Esophagus squamous epithelium (tissue), 4 donors: ENCODE measurements at regions not wholly inside any gene's neighbourhood (a gene's known extent, or its start where the extent isn't known, plus 50 kb on each side); places are given as distances from the start of the nearest gene placed in this dataset.

Experiments used
- POLR2A ChIP-seq, 4 donors: fragments of 450-650 bp; IDR thresholded peaks; one replicate each; pipeline ENCODE4 v1.6.1; 2017; ENCODE audit warnings: antibody characterized with exemption in 4 of 4, mild to moderate bottlenecking in 4 of 4, moderate library complexity in 3 of 4
- TF ChIP-seq, protein P1 (sequence below), 6 experiments: fragments of 450-650 bp in 4 of 6; fragments of 200-600 bp in 2 of 6; sonication (generic) in 2 of 6; IDR thresholded peaks; one replicate each; pipeline ENCODE4 v1.5.1; 2016 to 2019; ENCODE audit warnings: antibody characterized with exemption in 6 of 6, mild to moderate bottlenecking in 4 of 6, moderate library complexity in 4 of 6

DNA sequence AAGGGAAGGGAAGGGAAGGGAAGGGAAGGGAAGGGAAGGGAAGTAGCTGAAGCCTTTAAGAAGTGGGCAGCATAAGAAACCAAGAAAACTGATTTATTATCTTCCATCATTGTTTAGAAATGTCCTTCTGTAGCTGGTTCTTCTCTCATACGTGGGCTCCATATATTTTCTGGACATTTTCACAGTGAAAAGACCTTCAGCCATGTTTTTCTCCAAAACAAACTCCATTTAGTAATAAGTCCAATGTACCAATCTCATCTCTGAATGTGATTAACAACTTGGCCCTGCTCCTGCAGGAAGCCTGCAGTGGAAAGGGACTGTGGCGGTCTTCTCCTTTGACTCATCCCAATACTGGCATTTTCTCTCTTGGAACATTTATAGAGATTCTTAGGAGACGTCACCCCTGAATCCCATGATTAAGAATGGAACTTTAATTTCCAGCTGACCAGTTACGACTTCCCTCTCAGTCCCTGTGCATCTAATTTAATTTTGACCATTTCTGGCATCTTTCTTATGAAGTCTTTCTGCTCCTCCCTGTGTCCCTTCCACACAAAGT is 96.6 kb upstream of the GUCY1A1 start:
- TF ChIP-seq, protein P1, sequence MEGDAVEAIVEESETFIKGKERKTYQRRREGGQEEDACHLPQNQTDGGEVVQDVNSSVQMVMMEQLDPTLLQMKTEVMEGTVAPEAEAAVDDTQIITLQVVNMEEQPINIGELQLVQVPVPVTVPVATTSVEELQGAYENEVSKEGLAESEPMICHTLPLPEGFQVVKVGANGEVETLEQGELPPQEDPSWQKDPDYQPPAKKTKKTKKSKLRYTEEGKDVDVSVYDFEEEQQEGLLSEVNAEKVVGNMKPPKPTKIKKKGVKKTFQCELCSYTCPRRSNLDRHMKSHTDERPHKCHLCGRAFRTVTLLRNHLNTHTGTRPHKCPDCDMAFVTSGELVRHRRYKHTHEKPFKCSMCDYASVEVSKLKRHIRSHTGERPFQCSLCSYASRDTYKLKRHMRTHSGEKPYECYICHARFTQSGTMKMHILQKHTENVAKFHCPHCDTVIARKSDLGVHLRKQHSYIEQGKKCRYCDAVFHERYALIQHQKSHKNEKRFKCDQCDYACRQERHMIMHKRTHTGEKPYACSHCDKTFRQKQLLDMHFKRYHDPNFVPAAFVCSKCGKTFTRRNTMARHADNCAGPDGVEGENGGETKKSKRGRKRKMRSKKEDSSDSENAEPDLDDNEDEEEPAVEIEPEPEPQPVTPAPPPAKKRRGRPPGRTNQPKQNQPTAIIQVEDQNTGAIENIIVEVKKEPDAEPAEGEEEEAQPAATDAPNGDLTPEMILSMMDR (IDR thresholded peaks at IDR 0.05): no peak
- no peak for TF ChIP-seq POLR2A (IDR thresholded peaks at IDR 0.05)
